HG03469 (cell line): ENCODE measurements at regions not wholly inside any gene's neighbourhood (a gene's known extent, or its start where the extent isn't known, plus 50 kb on each side); places are given as distances from the start of the nearest gene placed in this dataset.
"Not testable (repeated sequence)": the region's sequence is repeated elsewhere in the genome, so short reads cannot be mapped to it uniquely, and the experiment has no call there.

Source experiments
- ATAC-seq: cut with Tn5 transposase; IDR thresholded peaks from one replicate; pipeline ENCODE4 v1.9.1; 2021; ENCODE audit warnings: mild to moderate bottlenecking, moderate library complexity, moderate number of reproducible peaks; ENCODE audit not compliant: unreplicated experiment

DNA sequence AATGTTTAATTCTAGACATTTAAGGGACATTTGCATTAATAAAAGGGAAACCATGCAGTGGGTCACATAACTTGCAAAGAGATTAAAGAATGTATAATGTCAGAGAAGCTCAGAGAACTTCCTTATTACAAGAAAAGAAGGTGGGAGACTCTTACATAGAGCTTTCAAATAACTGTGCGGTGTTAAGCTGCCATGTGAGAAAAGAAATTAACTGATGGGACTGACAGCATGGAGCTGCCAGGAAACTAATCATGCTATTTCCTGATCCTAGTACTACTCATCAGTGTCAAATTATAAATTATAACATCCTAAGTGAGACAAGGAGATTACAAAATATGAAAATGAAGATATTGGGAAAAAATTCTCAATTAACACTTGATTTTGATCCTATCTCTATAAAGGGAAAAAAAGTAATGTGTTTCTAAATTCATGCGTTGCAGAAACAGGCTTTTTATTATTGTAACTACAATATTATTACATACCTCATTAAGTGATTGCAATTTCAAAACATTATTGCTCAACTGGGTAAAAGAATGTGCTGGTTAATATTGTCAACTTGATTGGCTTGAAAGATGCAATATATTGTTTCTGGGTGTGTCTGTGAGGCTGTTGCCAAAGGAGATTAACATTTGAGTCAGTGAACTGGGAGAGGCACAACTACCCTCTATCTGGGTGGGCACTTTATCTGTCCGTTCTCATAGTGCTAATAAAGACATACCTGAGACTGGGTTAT, 609.5 kb upstream of the NUDT12 start:
- ATAC-seq, result no peak

- ATAC-seq, result no peak
Observed at GRCh38 chr5:104170926-104171325, 608.3 kb upstream of the NUDT12 start.

DNA sequence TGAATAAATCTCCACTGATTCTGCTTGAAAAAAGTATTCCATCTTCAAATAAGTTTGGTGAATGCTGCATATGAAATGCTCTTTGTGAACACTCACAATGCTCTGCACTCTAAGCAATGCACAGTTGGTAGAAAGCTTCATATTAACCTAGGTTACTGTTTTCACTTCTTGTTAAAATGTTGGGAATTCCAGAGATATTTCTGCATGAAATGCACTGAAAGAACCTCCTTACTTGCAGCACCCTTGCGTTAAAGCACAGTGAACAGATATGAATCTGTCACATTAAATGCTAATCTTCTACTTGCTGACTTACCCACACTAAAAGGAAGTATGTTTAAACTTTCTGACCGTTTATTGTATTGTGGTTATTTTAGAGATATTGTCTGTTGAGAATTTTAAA, 584.1 kb upstream of the NUDT12 start:
- ATAC-seq, result no peak

DNA sequence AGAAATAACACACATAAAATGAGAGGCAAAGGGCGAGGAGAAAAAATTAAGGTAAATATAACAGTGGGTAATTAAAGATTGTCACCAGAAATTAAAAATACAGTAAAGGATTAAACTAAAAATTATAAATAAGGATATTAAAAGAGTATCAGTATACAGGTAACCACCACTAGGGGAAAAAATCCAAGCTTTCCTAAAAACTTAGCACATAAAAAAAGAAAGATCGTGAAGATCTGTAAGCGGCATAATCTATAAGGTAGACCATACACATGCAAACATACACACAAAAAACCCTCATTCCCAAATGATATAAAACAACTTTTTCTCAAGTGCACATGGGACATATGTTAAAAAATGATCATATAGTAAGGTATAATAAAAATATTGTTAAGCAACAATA, 577.3 kb upstream of the NUDT12 start:
- no peak for ATAC-seq

DNA sequence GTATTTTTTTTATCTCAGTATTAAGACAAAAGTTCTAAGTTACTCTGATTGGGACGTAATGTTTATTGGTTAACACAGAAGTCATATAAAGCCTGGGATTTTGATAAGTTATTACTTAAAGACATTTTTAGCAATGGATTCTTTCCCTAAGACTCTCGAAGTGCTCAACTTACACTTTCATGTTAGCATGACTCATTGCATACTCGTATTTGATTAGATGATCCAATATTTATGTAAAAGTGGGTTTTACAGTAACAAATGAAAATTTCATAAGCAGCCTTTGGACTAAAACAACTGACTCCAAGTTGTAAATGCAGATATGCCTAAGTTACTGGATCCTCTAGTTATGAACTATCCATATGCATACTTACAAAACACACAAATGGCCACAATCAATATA, 567.7 kb upstream of the NUDT12 start:
- ATAC-seq, result no peak

DNA sequence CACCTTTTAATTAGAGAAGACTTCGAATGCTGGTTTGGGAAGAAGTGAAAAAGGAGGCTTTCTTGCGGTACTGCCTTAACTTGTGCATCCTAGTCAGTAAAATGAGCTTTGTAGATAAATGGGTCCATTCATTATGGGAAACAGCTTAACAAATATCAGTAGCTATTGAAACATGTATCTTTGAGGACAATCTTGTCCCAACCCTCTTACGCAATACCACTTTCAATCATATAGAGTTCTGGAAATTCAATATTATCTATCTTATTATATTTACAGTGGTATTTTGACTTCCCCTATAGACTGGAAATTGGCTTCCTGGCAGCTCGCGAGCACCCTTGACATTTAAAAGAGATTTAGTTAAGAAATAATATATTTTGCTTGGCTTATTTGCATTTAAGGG, 565.8 kb upstream of the NUDT12 start:
- ATAC-seq, result no peak

DNA sequence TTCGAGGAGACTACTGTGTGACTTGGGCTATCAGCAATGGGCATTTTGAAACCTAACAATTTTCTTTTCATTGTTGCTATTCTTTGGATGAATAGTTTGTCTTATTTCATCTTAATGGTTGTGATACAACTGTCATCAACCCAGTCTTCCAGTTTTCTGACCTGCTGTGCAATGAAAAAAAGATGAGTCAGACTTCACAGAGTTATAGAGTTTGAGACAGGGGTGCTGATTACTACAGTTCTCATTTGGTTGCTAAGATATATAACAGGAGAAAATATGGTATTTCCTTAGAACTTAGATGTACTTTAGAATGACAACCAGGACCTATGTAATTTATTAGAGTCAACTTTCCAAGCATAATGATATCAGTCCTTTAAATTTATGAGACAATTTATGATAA, 564.4 kb upstream of the NUDT12 start:
- ATAC-seq, result no peak

- ATAC-seq, result no peak
Observed at GRCh38 chr5:104119529-104119928, 556.9 kb upstream of the NUDT12 start.

GRCh38 chr5:104111632-104112031, 549.0 kb upstream of the NUDT12 start:
- ATAC-seq, result no peak

- no peak for ATAC-seq
Observed at GRCh38 chr5:104096451-104096850, 533.9 kb upstream of the NUDT12 start.

GRCh38 chr5:104095527-104095926, 532.9 kb upstream of the NUDT12 start:
- no peak for ATAC-seq

DNA sequence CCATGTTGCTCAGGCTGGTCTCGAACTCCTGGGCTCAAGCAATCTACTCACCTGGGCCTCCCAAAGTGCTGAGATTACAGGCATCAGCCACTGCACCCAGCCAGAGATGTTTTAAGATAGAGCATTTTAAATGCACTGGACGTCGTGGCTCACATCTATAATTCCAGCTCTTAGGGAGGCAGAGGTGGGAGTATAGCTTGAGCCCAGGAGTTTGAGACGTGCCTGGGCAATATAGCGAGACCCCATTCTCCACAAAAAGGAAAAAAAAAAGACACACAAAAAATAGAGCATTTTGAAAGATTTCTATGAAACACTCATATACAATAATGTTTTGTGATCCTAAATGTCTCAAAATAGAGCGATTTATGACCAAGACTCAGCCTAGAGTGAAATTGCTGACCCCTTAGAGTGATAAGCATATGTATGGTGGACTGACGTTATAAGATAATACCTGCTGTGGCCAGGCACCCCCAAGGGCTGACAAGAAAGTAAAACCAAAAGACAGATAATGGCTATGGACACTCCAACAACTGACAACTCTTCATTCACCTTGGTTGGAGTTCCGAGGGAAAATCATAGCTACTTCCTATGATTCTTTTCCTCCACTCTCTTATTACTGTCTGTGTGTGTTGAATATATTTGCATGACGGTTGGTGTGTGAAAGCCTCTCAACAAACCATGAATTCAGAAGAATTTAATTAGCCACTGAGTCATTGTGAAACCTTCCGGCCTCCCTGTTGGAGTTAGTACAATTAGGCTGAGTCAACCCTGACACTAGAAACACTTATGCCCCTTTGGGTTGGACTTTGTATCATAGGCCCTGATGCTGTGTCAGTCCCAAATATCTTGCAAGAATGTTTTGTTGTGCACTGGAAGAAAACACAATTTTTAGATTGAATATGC, 526.5 kb upstream of the NUDT12 start:
- ATAC-seq, result no peak

DNA sequence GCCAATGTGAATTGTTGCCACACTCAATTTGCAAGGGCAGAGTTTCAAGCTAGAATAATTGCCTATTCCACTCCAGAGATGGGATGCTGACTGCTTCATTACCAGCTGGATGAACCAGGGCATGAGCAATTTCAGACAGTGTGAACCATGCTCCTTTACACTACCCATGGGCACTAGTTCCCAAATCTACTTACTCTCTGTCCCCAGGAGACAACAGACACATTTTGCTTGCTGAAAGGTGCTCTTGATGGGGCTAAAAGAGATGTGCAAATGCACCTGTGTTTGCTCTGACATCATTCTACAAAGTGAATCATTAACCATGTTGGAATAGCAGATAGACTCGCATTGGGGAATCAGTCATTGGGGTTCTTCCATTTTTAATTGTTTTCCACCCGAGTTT, 522.3 kb upstream of the NUDT12 start:
- ATAC-seq, result no peak

DNA sequence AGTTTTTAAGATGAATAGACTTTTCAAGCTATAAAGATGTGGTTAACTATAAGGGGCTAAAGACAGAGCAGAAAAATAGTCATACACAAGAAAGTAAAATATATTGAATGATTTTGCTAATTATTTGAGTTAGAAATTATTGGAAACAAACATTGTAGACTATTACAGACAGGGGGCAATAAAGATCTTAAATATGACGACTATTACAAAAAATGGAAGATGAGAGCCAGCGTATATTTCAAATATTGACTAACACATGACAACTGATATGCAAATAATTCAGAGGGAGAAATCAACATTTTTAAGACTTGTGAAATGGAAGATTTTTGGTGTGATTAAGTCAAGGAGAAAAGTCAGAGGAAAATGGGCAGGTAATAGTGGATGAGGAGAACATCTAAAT, 520.2 kb upstream of the NUDT12 start:
- no peak for ATAC-seq

- ATAC-seq, result no peak
Observed at GRCh38 chr5:104081232-104081631, 518.6 kb upstream of the NUDT12 start.

GRCh38 chr5:104080646-104081175, 518.1 kb upstream of the NUDT12 start:
- no peak for ATAC-seq

DNA sequence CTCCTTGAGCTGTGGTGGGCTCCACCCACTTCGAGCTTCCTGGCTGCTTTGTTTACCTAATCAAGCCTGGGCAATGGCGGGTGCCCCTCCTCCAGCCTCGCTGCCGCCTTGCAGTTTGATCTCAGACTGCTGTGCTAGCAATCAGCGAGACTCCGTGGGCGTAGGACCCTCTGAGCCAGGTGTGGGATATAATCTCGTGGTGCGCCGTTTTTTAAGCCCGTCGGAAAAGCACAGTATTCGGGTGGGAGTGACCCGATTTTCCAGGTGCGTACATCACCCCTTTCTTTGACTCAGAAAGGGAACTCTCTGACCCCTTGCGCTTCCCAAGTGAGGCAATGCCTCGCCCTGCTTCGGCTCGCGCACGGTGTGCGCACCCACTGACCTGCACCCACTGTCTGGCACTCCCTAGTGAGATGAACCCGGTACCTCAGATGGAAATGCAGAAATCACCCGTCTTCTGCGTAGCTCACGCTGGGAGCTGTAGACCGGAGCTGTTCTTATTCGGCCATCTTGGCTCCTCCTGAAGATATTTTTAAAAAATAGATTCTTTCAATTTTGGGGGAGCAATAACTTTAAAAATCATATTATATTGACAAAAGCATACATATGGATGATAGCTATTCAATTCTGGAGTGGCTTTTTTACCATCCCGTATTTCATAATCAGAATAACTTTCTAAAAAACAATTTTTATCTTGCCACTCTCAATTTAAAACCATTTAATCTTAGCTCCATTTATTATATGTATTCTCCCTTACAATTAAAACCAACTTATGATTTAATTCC, 517.5 kb upstream of the NUDT12 start:
- not testable (repeated sequence) for ATAC-seq

- no peak for ATAC-seq
Observed at GRCh38 chr5:104071887-104072286, 509.3 kb upstream of the NUDT12 start.

DNA sequence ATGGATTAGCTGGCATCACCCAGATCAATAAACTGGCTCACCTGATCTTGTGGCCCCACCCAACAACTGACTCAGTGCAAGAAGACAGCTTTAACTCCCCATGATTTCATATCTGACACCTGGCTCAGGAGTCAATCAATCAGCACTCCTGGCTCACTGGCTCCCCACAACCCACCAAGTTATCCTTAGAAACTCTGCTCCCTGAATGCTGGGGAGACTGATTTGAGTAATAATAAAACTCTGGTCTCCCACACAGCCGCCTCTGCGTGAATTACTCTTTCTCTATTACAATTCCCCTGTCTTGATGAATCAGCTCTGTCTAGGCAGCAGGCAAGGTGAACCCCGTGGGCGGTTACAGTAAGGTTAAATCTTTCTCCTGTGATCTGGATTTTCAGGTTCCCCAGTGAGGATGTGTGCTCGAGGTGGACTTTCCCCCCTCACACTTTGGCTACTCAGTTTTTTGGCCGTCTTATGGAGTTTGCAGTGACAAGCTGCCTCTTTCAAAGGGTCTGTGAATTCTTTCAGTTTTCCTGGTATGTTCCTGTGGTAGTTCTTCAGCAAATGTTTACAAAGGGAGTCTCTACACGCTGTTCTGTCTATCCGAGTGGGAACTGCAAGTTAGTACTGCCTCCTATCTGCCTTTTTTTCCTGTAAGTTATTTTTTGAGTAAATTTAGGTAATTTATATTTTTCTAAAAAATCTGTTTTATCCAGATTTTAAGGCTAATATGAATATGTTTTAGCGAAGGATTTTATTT, 500.2 kb upstream of the NUDT12 start:
- ATAC-seq, result no peak

- ATAC-seq, result no peak
Observed at GRCh38 chr5:104061707-104062106, 499.1 kb upstream of the NUDT12 start.

DNA sequence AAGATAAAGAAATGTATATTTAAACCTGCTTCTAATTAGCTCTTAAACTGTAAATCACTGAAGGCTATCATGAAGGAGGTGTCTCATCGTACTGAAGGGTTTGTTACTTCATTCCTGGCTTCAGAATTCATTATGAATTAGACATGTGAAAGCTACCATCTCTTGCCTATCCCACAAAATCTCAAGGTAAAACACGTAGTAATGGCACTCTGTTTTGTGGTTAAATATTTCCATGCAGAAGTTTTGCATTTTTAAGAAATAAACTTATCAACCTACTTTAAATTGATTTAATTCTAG, 490.7 kb upstream of the NUDT12 start:
- ATAC-seq, result no peak
